Liver (tissue), 8 donors: ENCODE measurements at regions not wholly inside any gene's neighbourhood (a gene's known extent, or its start where the extent isn't known, plus 50 kb on each side); places are given as distances from the start of the nearest gene placed in this dataset.

ENCODE experiments used
- DNase-seq: peaks from one replicate; pipeline ENCODE4 v3.0.0-alpha.2; 2017; ENCODE audit warnings: low spot score
- H3K27ac ChIP-seq, 2 donors: one replicate each; pipeline ENCODE4 v1.7.0; 2013; ENCODE audit warnings: inconsistent platforms in 2 of 2, low read length in 2 of 2, control low read depth in 1 of 2, low read depth in 1 of 2, mild to moderate bottlenecking in 1 of 2
- H3K27me3 ChIP-seq, 4 donors: one replicate each; pipeline versions ENCODE4 v1.6.1 to v1.7.0; 2013; ENCODE audit warnings: low read length in 3 of 4, inconsistent platforms in 1 of 4, mild to moderate bottlenecking in 1 of 4, moderate library complexity in 1 of 4; ENCODE audit not compliant: control insufficient read depth in 4 of 4, insufficient read depth in 4 of 4
- H3K36me3 ChIP-seq, 4 donors: one replicate each; pipeline versions ENCODE4 v1.6.1 to v1.7.0; 2013; ENCODE audit warnings: low read length in 3 of 4, mild to moderate bottlenecking in 3 of 4, low read depth in 1 of 4, moderate library complexity in 1 of 4; ENCODE audit not compliant: control insufficient read depth in 4 of 4, insufficient read depth in 3 of 4
- H3K4me1 ChIP-seq, 4 donors: one replicate each; pipeline versions ENCODE4 v1.6.1 to v1.7.0; 2013; ENCODE audit warnings: low read length in 3 of 4, mild to moderate bottlenecking in 3 of 4, moderate library complexity in 1 of 4; ENCODE audit not compliant: control insufficient read depth in 4 of 4, insufficient read depth in 4 of 4
- H3K4me3 ChIP-seq, 3 donors: one replicate each; pipeline versions ENCODE4 v1.6.1 to v1.7.0; 2013; ENCODE audit warnings: low read length in 3 of 3, control low read depth in 1 of 3, low read depth in 1 of 3, mild to moderate bottlenecking in 1 of 3
- H3K9ac ChIP-seq, 2 donors: one replicate each; pipeline ENCODE4 v1.7.0; 2013; ENCODE audit warnings: low read length in 2 of 2, mild to moderate bottlenecking in 2 of 2, moderate library complexity in 2 of 2, control low read depth in 1 of 2, low read depth in 1 of 2
- H3K9me3 ChIP-seq, 4 donors: one replicate each; pipeline versions ENCODE4 v1.6.1 to v1.7.0; 2013; ENCODE audit warnings: low read length in 3 of 4; ENCODE audit not compliant: control insufficient read depth in 4 of 4
- EGR1 ChIP-seq, 2 donors: IDR thresholded peaks; 2 replicates each; pipeline ENCODE4 v1.6.1; 2016 to 2018; ENCODE audit warnings: antibody characterized with exemption in 2 of 2, low read depth in 2 of 2
- FOXA2 ChIP-seq: IDR thresholded peaks from 2 replicates; pipeline ENCODE4 v1.6.1; 2016; ENCODE audit warnings: antibody characterized with exemption
- HNF4A ChIP-seq, 2 donors: conservative IDR thresholded peaks; 2 replicates each; pipeline ENCODE4 v1.6.1; 2016; ENCODE audit warnings: antibody characterized with exemption in 2 of 2, mild to moderate bottlenecking in 2 of 2
- HNF4G ChIP-seq: IDR thresholded peaks from 2 replicates; pipeline ENCODE4 v1.6.1; 2016; ENCODE audit warnings: antibody characterized with exemption
- RAD21 ChIP-seq, 2 donors: IDR thresholded peaks; 2 replicates each; pipeline ENCODE4 v1.6.1; 2016; ENCODE audit warnings: antibody characterized with exemption in 2 of 2, mild to moderate bottlenecking in 2 of 2
- RXRA ChIP-seq, 2 donors: IDR thresholded peaks; 2 replicates each; pipeline ENCODE4 v1.6.1; 2017 to 2018; ENCODE audit warnings: antibody characterized with exemption in 2 of 2, mild to moderate bottlenecking in 1 of 2
- SP1 ChIP-seq: IDR thresholded peaks from 2 replicates; pipeline ENCODE4 v1.6.1; 2018; ENCODE audit warnings: antibody characterized with exemption, mild to moderate bottlenecking
- TAF1 ChIP-seq: conservative IDR thresholded peaks from 2 replicates; pipeline ENCODE4 v1.6.1; 2016; ENCODE audit warnings: antibody characterized with exemption, mild to moderate bottlenecking
- YY1 ChIP-seq: IDR thresholded peaks from 2 replicates; pipeline ENCODE4 v1.6.1; 2016; ENCODE audit warnings: antibody characterized with exemption, mild to moderate bottlenecking
- ZBTB33 ChIP-seq: IDR thresholded peaks from 2 replicates; pipeline ENCODE4 v1.6.1; 2016; ENCODE audit warnings: antibody characterized with exemption
- WGBS: extraction: QIAGEN DNeasy Blood & Tissue Kit; methylation state at CpG from one replicate; pipeline ENCODE4 v1.1.7; 2013; 5-methylcytosine and 5-hydroxymethylcytosine counted together
- TF ChIP-seq, protein P1 (sequence below): IDR thresholded peaks from 2 replicates; pipeline ENCODE4 v1.6.1; 2016; ENCODE audit warnings: antibody characterized with exemption, mild to moderate bottlenecking
- TF ChIP-seq, protein P2 (sequence below): fragments of 150-350 bp; IDR thresholded peaks from 2 replicates; pipeline ENCODE4 v1.5.1; 2017; ENCODE audit warnings: improper control_type of control experiment, low read depth, low read length; ENCODE audit not compliant: missing input control
- TF ChIP-seq, protein P3 (sequence below): IDR thresholded peaks from 2 replicates; pipeline ENCODE4 v1.6.1; 2016; ENCODE audit warnings: antibody characterized with exemption
- donor health status: healthy.
- donor health status: healthy.
- donor health status: healthy.
- donor health status: healthy.
- donor health status: healthy.

GRCh38 chr4:57740625-57741190 lies 630.5 kb upstream of the IGFBP7 start:
- Histone ChIP-seq H3K9me3 (peaks cover 0 to 2% (median 0%) of the 10 kb centered on the region in 4 donors), H3K36me3 (no peaks in the 10 kb centered on the region), H3K27me3 (no peaks in the 10 kb centered on the region), H3K27ac (no peak overlapping the region), H3K9ac (no peak overlapping the region), H3K4me3 (no peak overlapping the region), H3K4me1 (no peaks in the 10 kb centered on the region)
- TF ChIP-seq TAF1 = no peak
- no peak for TF ChIP-seq ZBTB33
- 88% methylated on average over 1 of the region's 1 CpG for WGBS
- no peak for DNase-seq

- H3K9me3 ChIP-seq = no peaks in the 10 kb centered on the region
- no peaks in the 10 kb centered on the region for H3K4me1 ChIP-seq
- H3K9ac ChIP-seq = no peak overlapping the region
- 77% methylated on average over 3 of the region's 3 CpGs for WGBS
- TF ChIP-seq, protein P1, sequence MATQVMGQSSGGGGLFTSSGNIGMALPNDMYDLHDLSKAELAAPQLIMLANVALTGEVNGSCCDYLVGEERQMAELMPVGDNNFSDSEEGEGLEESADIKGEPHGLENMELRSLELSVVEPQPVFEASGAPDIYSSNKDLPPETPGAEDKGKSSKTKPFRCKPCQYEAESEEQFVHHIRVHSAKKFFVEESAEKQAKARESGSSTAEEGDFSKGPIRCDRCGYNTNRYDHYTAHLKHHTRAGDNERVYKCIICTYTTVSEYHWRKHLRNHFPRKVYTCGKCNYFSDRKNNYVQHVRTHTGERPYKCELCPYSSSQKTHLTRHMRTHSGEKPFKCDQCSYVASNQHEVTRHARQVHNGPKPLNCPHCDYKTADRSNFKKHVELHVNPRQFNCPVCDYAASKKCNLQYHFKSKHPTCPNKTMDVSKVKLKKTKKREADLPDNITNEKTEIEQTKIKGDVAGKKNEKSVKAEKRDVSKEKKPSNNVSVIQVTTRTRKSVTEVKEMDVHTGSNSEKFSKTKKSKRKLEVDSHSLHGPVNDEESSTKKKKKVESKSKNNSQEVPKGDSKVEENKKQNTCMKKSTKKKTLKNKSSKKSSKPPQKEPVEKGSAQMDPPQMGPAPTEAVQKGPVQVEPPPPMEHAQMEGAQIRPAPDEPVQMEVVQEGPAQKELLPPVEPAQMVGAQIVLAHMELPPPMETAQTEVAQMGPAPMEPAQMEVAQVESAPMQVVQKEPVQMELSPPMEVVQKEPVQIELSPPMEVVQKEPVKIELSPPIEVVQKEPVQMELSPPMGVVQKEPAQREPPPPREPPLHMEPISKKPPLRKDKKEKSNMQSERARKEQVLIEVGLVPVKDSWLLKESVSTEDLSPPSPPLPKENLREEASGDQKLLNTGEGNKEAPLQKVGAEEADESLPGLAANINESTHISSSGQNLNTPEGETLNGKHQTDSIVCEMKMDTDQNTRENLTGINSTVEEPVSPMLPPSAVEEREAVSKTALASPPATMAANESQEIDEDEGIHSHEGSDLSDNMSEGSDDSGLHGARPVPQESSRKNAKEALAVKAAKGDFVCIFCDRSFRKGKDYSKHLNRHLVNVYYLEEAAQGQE = no peak
- no peak for TF ChIP-seq SP1
- TF ChIP-seq EGR1 (IDR thresholded peaks at IDR 0.05; ENCODE audit: low read depth in 2 of 2) = no peak
- TF ChIP-seq HNF4A (conservative IDR thresholded peaks at IDR 0.05) = no peak
- TF ChIP-seq RXRA (IDR thresholded peaks at IDR 0.05) = no peak
- H3K27ac ChIP-seq = no peak overlapping the region
- H3K36me3 ChIP-seq = no peaks in the 10 kb centered on the region
- no peaks in the 10 kb centered on the region for H3K27me3 ChIP-seq
- DNase-seq = no peak
- H3K4me3 ChIP-seq = no peak overlapping the region
Observed at GRCh38 chr4:57736781-57737180, 626.6 kb upstream of the IGFBP7 start.

DNA sequence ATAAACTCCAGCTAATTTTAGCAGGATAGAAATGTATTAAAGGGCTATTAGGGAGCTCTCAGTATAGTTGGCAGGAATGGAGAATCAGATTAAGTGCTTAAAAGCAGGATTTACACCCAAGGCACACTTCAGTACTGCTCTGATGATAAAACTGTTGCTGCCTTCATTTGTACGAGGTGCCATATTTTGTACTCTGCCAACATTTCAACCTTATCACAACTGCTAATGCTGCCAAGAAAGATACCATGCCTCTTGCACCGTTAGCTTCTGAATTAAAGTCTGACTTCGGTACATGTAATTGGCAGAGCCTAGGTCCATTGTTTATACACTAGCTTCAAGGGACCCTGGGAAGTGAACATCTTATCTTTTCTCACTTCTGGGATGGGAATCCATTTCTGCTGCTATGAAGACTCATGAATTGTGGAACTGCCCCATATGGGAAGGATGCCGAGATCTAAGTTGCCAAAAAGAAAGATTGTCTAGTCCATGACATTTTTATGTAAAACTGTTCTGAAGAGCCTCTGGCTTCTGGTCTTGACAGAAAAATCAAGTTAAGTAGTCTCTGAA lies 624.0 kb upstream of the IGFBP7 start:
- no peaks in the 10 kb centered on the region for H3K9me3 ChIP-seq
- no peaks in the 10 kb centered on the region for H3K36me3 ChIP-seq
- no peak for DNase-seq
- H3K9ac ChIP-seq = no peak overlapping the region
- H3K27me3 ChIP-seq = no peaks in the 10 kb centered on the region
- no peaks in the 10 kb centered on the region for H3K4me1 ChIP-seq
- no peak overlapping the region for H3K27ac ChIP-seq
- WGBS = 54% methylated on average over 4 of the region's 4 CpGs
- no peak overlapping the region for H3K4me3 ChIP-seq
- TF ChIP-seq YY1 (no peak), ZBTB33 (no peak), HNF4G (no peak), RXRA (IDR thresholded peaks at IDR 0.05) (no peak), RAD21 (IDR thresholded peaks at IDR 0.05) (no peak), FOXA2 (no peak), SP1 (no peak)
- TF ChIP-seq, protein P2, sequence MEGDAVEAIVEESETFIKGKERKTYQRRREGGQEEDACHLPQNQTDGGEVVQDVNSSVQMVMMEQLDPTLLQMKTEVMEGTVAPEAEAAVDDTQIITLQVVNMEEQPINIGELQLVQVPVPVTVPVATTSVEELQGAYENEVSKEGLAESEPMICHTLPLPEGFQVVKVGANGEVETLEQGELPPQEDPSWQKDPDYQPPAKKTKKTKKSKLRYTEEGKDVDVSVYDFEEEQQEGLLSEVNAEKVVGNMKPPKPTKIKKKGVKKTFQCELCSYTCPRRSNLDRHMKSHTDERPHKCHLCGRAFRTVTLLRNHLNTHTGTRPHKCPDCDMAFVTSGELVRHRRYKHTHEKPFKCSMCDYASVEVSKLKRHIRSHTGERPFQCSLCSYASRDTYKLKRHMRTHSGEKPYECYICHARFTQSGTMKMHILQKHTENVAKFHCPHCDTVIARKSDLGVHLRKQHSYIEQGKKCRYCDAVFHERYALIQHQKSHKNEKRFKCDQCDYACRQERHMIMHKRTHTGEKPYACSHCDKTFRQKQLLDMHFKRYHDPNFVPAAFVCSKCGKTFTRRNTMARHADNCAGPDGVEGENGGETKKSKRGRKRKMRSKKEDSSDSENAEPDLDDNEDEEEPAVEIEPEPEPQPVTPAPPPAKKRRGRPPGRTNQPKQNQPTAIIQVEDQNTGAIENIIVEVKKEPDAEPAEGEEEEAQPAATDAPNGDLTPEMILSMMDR = no peak
- TF ChIP-seq, protein P1 = no peak
- TF ChIP-seq, protein P3, sequence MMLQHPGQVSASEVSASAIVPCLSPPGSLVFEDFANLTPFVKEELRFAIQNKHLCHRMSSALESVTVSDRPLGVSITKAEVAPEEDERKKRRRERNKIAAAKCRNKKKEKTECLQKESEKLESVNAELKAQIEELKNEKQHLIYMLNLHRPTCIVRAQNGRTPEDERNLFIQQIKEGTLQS = no peak
